Fibroblast of skin of right quadriceps (primary cell): ENCODE measurements at regions not wholly inside any gene's neighbourhood (a gene's known extent, or its start where the extent isn't known, plus 50 kb on each side); places are given as distances from the start of the nearest gene placed in this dataset.

Experiments used
- DNase-seq: peaks from one replicate; pipeline ENCODE4 v3.0.0-alpha.2; 2013

DNA sequence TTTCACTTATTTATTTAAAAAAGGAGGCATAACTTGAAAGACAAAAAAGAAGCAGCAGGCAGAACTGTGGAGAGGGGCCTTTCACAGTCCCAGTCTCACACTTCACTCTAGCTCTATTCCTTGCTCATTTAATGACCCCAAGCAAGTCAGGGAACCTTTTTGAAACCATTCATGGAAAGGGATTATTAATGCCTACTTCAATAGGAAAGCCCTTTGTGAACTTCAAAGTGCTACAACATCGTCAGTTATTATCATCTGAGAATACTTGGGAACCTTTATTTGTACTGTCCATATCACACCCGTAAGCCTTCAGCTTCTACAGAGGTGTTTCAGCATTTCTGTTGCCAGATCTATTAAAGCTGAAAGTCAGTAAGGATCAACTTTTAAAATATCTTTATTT is 320.2 kb downstream of the TMEM161B start:
- DNase-seq: no peak

GRCh38 chr5:87946271-87946670 is 322.4 kb downstream of the TMEM161B start:
- DNase-seq: no peak

- DNase-seq: no peak
Measured at GRCh38 chr5:87945286-87945650, 323.4 kb downstream of the TMEM161B start.

DNA sequence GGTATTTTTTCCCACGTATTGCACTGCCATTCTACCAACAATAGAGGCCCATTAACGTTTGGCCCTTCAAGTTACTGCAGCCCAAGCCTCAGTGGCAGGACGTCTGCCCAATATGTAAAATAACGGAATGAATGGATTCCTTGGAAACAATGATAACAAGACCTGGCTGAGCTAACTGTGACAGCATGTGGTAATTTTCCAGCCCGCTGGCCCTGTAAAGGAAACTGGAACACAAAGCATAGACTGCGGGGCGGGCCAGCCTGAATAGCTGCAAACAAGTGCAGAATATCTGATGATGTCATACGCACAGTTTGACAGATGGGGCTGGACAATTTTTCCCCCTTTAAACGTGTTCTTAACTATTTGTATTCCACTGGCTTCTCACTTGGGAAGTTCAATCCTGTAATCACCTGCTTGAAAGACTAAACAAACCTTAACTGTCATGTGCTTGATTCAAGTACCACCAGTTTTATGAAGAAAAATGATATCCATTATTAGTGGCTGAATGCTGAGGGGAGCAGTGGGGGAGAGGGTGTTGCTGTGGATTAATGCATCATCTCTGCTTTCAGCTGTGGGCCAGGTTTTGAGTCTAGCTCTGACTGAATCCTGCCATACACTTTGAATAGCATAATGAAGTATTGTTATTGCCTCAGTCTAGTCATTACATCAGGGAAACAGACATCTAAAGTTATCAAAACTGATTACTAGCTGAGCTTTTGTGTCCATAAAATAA is 323.9 kb downstream of the TMEM161B start:
- no peak for DNase-seq

GRCh38 chr5:87940775-87941174 is 327.9 kb downstream of the TMEM161B start:
- no peak for DNase-seq

DNA sequence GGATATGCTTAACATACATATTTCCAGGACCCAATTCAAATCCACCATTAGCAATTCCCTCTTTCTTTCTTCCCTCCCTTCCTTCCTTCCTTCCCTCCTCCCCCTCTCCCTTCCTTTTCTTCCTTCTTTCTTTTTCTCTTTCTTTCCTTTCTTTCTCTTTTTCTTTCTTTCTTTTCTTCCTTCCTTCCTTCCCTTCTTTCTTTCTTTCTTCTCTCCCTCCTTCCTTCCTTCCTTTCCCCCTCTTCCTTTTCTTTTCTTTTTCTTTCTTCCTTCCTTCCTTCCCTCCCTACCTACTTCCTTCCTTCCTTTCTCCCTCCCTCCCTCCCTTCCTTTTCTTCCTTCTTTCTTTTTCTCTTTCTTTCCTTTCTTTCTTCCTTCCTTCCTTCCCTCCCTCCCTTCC is 332.0 kb downstream of the TMEM161B start:
- DNase-seq: no peak

GRCh38 chr5:87924436-87924835 is 344.2 kb downstream of the TMEM161B start:
- no peak for DNase-seq

- no peak for DNase-seq
Measured at GRCh38 chr5:87916320-87916719, 352.3 kb downstream of the TMEM161B start.

- no peak for DNase-seq
Measured at GRCh38 chr5:87912419-87912818, 356.2 kb downstream of the TMEM161B start.

DNA sequence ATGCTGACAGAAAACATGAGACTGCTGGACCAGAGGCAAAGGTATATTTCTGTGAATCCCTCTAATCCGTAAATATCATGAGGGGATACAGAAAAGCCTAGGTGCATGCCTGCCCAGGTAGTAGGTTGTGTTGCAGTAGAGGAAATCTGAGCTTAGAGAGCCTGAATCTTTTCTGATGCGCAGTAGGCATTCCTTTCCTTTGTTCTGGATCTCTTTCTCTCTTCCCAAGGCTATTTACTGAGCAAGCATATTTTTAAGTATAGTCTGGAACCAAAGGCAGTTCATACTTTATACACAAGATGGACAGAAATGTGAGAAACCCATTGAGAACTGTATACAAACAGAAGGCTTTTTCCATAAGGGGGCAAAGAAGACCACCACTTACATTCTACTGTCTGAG is 359.3 kb downstream of the TMEM161B start:
- no peak for DNase-seq

DNA sequence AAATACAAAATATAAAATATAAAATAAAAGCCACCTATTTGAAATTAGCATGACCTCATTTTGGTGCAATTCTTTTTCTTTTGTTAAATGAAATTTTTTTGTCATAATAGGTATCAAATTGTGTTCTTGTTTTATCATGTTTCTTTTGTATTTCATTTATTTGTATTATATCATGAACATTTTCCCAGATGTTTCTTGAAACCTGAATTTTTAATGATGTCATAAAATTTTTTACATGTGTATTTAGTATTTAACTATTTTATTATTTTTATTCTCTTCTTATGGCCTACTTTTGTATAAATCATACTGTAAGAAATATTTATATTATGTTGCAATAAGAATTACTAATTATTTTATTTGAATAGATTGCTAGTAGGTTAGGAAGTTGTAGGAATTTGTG is 361.7 kb downstream of the TMEM161B start:
- no peak for DNase-seq

- no peak for DNase-seq
Measured at GRCh38 chr5:87900419-87900818, 368.2 kb downstream of the TMEM161B start.

GRCh38 chr5:87899721-87900131 is 368.9 kb downstream of the TMEM161B start:
- DNase-seq: no peak

DNA sequence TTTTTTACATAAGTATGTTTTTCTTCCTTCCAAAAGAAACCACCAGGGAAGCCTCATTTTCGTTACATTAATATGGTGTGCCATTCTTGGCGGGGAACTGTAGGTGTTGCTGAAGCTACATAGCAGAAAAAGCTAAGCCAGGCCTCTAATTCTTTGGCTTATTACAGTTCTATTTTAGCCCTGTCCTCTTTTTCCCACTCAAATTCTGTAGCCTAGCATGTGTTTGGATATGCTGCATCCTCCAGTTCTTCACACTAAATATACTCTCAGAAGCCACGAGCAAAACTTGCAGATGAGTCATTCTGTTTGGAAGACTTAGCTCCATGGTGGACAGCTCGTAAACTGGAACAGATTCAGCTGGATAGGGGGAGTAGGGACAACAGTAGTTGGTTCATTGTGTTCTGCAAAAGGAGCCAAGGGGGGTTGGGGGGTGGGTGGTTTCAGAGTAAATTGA is 369.4 kb downstream of the TMEM161B start:
- DNase-seq: no peak

- DNase-seq: no peak
Measured at GRCh38 chr5:87898574-87898973, 370.1 kb downstream of the TMEM161B start.

- DNase-seq: no peak
Measured at GRCh38 chr5:87888139-87888538, 380.5 kb downstream of the TMEM161B start.

DNA sequence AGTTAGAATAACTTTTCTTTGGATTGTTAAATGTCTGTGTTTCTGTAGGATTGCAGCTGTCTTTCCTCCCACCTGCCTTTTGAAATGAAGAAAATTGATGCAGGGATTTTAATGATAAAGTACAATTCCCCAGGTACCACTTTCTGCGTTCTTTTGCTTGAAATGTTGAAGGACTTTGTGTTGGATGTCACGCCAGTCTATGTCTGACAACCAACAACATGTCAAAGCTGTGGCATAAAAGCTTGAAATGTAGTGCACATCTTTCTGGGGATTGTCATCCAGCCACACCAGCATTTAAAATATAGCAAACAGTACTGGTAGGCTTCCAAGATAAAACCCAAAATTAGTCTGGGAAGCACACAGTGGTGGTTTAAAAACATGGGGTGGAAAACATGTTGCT is 381.4 kb downstream of the TMEM161B start:
- no peak for DNase-seq

DNA sequence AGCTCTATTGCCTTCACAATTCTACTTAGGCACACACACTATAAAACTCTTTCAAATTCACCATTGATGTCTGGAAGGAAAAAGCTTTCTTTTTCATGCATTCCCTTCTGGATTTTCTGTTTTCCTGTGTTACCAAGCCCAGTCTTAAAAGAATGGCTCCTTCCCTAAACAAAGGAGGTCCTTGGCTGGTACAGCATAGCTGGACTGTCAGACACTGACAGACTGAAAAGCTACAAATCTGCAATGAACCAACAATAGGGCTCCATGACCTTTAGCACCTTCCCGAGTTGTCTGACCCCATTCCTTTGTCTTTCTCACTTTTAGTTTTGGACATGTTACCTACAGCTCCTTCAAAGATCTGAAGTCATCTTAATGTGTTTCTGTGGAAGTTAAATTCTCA is 382.5 kb downstream of the TMEM161B start:
- DNase-seq: no peak

GRCh38 chr5:87885758-87886157 is 382.9 kb downstream of the TMEM161B start:
- no peak for DNase-seq

DNA sequence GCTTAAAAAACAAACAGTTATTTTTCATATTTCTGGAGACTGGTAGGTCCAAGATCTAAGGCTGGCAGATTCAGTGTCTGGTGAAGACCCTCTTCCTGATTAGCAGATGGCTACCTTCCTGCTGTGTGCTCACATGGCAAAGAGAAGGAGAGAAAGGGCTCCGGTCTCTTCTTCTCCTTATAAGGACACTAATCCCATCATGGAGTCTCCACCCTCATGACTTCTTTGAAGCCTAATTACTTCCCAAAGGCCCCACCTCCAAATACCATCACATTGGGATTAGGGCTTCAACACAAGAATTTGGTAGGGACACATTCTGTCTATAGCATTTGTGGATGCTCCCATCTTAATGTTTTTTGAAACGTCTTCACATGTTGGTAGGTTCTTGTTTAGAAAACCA is 391.1 kb downstream of the TMEM161B start:
- DNase-seq: no peak

- DNase-seq: no peak
Measured at GRCh38 chr5:87877023-87877422, 391.6 kb downstream of the TMEM161B start.

DNA sequence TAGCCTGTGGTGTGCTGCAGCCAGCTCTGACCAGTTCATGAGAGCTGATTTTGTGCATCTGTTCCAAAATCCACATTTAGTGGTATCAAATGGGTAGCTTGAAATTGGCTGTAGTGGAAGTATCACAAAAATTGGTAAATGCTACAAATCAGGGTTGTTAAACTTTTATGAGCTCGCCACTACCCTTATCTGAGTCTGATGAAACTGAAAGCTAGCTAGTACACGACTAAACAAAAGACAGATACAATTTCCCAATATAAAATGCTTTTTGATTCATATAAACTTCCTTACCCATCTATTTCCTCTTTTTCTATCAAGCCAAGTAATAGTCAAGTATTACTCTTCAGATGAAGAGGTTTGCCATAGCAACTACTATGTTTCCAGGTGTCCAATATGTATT is 392.0 kb downstream of the TMEM161B start:
- no peak for DNase-seq

DNA sequence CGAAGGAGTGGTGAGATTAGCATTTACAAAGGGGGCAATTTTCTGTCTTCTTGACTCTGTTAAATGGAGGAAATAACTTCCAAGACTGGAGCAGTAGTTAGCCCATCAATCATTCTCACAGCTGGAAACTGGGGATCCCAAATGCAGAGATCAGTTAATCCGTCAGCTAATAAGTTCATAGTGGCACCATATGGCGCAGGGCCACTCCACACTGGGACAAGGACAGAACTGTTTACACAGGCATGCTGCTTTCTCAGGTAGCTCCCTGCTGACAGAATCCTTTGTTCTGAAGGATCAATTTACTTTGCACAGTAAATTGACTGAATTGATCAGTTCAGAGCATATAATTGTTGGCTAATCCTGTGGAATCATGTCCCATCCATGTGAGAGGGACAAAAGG is 395.7 kb downstream of the TMEM161B start:
- DNase-seq: no peak

DNA sequence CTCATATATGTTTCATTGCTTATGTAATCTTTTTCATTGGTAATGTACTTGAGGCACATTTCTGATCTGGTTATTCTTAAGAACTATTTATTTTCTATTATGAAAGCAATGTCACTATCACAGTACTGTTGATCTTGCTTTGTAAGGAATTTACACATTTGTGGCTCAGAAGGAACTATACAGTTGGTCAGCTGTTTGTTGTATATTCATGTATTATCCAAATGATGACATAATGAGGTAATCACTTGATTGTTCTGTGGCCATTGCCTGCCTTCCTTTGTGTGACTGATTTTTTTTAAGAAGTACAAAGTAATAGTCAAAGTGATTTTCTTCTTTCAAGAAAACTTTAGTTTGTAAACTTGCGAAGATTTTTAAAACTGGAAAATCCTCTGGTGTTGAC is 399.9 kb downstream of the TMEM161B start:
- no peak for DNase-seq

GRCh38 chr5:87867281-87867680 is 401.4 kb downstream of the TMEM161B start:
- no peak for DNase-seq
